T-cell (primary cell): ENCODE measurements at regions not wholly inside any gene's neighbourhood (a gene's known extent, or its start where the extent isn't known, plus 50 kb on each side); places are given as distances from the start of the nearest gene placed in this dataset.

Experiments
- ATAC-seq, 4 experiments: fragments of 200-7000 bp in 3 of 4; fragments of 150-1000 bp in 1 of 4; cut with Tn5 transposase; replicated peaks in 1 of 4; 1 replicate in 3 of 4; 2 replicates in 1 of 4; pipeline ENCODE4 v1.10.0; 2021; ENCODE audit warnings: moderate library complexity in 3 of 4, mild to moderate bottlenecking in 2 of 4, moderate number of reproducible peaks in 1 of 4
- CTCF ChIA-PET, 2 donors: fragments of 300-600 bp; sonication (Branson Sonifier 250); formaldehyde crosslinking; loops; one replicate each; lab custom pipeline; 2022; ENCODE audit warnings: antibody characterized with exemption in 2 of 2; lab: Charles Lee
- POLR2A ChIA-PET, 2 donors: fragments of 300-600 bp; sonication (Branson Sonifier 250); formaldehyde crosslinking; loops; one replicate each; lab custom pipeline; 2022; ENCODE audit warnings: antibody characterized with exemption in 2 of 2; lab: Charles Lee
- DNase-seq, 35 experiments: peaks; one replicate each; pipeline versions ENCODE4 v3.0.0 to v3.0.0-alpha.2; 2013 to 2023
- H3K27ac ChIP-seq: one replicate; pipeline ENCODE4 v1.5.1; 2013; ENCODE audit warnings: low read length
- H3K27me3 ChIP-seq, 2 experiments: replicated peaks in 1 of 2; 1 replicate in 1 of 2; 2 replicates in 1 of 2; pipeline versions ENCODE4 v1.6.1 to v1.7.0; 2013; ENCODE audit warnings: low read length in 1 of 2, mixed read lengths in 1 of 2; ENCODE audit not compliant: control insufficient read depth in 2 of 2, insufficient read depth in 2 of 2; ENCODE audit errors: extremely low read depth in 1 of 2
- H3K36me3 ChIP-seq, 2 donors: 1 replicate in 1 of 2; 2 replicates in 1 of 2; pipeline versions ENCODE4 v1.6.1 to v1.7.0; 2013; ENCODE audit warnings: low read length in 1 of 2; ENCODE audit not compliant: control insufficient read depth in 2 of 2, insufficient read depth in 1 of 2; ENCODE audit errors: extremely low read depth in 1 of 2
- H3K4me1 ChIP-seq, 2 experiments: 1 replicate in 1 of 2; 2 replicates in 1 of 2; pipeline versions ENCODE4 v1.6.1 to v1.7.0; 2013; ENCODE audit warnings: low read length in 2 of 2, mixed read lengths in 1 of 2; ENCODE audit not compliant: insufficient read depth in 2 of 2, control insufficient read depth in 1 of 2; ENCODE audit errors: extremely low read depth in 1 of 2
- H3K4me3 ChIP-seq, 2 donors: 1 replicate in 1 of 2; 2 replicates in 1 of 2; pipeline versions ENCODE4 v1.5.1 to v1.7.0; 2013; ENCODE audit warnings: mild to moderate bottlenecking in 2 of 2, low read length in 1 of 2, moderate library complexity in 1 of 2; ENCODE audit not compliant: control insufficient read depth in 1 of 2; ENCODE audit errors: extremely low read depth in 1 of 2
- H3K9me3 ChIP-seq: 2 replicates; pipeline ENCODE4 v1.7.0; 2013
- H3K27ac Mint-ChIP-seq, 2 donors: one replicate each; pipeline ENCODE4 v1.8.0; 2020 to 2021; ENCODE audit warnings: mild to moderate bottlenecking in 2 of 2, mixed read lengths in 2 of 2
- H3K27me3 Mint-ChIP-seq, 2 donors: one replicate each; pipeline ENCODE4 v1.8.0; 2021 to 2022; ENCODE audit warnings: mixed read lengths in 2 of 2
- H3K36me3 Mint-ChIP-seq: one replicate; pipeline ENCODE4 v1.8.0; 2021; ENCODE audit warnings: mixed read lengths
- H3K4me1 Mint-ChIP-seq, 3 donors: one replicate each; pipeline ENCODE4 v1.8.0; 2020 to 2022; ENCODE audit warnings: mixed read lengths in 3 of 3, mild to moderate bottlenecking in 1 of 3
- H3K4me3 Mint-ChIP-seq, 3 donors: one replicate each; pipeline ENCODE4 v1.8.0; 2020 to 2022; ENCODE audit warnings: mild to moderate bottlenecking in 3 of 3, mixed read lengths in 3 of 3, moderate library complexity in 3 of 3
- H3K9me3 Mint-ChIP-seq, 3 donors: one replicate each; pipeline ENCODE4 v1.8.0; 2020 to 2022; ENCODE audit warnings: mixed read lengths in 3 of 3
- WGBS: methylation state at CpG from one replicate; pipeline ENCODE4 v1.1.5; 2013; ENCODE audit warnings: missing lambda C conversion rate; ENCODE audit not compliant: insufficient coverage; 5-methylcytosine and 5-hydroxymethylcytosine counted together

GRCh38 chr3:41103200-41103599 lies 96.1 kb upstream of the CTNNB1 start:
- POLR2A ChIA-PET: no interaction called here
- no peak for ATAC-seq
- H3K9me3 Mint-ChIP-seq: peaks cover 0 to 4% (median 0%) of the 10 kb centered on the region in 3 donors
- H3K4me3 Mint-ChIP-seq: no peak overlapping the region
- WGBS: 100% methylated on average over 1 of the region's 2 CpGs
- Histone ChIP-seq H3K9me3 (no peaks in the 10 kb centered on the region), H3K36me3 (no peaks in the 10 kb centered on the region), H3K27ac (no peak overlapping the region), H3K27me3 (no peaks in the 10 kb centered on the region), H3K4me3 (no peak overlapping the region), H3K4me1 (no peaks in the 10 kb centered on the region)
- H3K4me1 Mint-ChIP-seq: peaks cover 0 to 2% (median 0%) of the 10 kb centered on the region in 3 donors
- H3K27me3 Mint-ChIP-seq: peaks cover 2 to 3% of the 10 kb centered on the region in 2 donors
- CTCF ChIA-PET: no interaction called here
- no peak for DNase-seq
- no peak overlapping the region for H3K27ac Mint-ChIP-seq
- H3K36me3 Mint-ChIP-seq: no peaks in the 10 kb centered on the region

DNA sequence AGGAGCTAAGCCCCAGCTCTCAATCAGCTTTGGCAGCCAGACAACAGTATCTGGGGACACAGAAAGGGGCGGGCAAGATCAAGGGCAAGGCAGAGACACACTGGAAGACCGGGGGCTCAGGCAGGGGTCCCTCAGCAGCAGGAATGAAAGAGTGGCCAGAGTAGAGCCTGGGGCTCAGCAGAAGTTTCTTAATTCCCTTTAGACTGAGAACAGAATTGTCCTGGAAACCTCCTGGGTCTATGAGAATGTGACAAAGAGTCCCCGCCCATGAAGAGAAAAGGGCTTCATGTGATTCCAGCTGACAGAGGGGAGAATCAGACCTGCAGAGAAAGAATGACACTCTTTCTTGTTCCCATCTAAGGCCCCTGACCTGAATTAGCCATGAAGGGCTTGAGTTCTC lies 95.2 kb upstream of the CTNNB1 start:
- Mint-ChIP-seq H3K36me3 (no peaks in the 10 kb centered on the region), H3K27ac (no peak overlapping the region), H3K4me3 (no peak overlapping the region), H3K4me1 (peaks cover 0 to 2% (median 0%) of the 10 kb centered on the region in 3 donors), H3K27me3 (peaks cover 0 to 2% of the 10 kb centered on the region in 2 donors), H3K9me3 (no peaks in the 10 kb centered on the region)
- Histone ChIP-seq H3K9me3 (no peaks in the 10 kb centered on the region), H3K4me1 (no peaks in the 10 kb centered on the region), H3K27me3 (no peaks in the 10 kb centered on the region), H3K27ac (no peak overlapping the region), H3K4me3 (no peak overlapping the region), H3K36me3 (no peaks in the 10 kb centered on the region)
- no peak for DNase-seq
- POLR2A ChIA-PET: no interaction called here
- WGBS: 71% methylated on average over 1 of the region's 3 CpGs
- no peak for ATAC-seq
- CTCF ChIA-PET: no interaction called here

DNA sequence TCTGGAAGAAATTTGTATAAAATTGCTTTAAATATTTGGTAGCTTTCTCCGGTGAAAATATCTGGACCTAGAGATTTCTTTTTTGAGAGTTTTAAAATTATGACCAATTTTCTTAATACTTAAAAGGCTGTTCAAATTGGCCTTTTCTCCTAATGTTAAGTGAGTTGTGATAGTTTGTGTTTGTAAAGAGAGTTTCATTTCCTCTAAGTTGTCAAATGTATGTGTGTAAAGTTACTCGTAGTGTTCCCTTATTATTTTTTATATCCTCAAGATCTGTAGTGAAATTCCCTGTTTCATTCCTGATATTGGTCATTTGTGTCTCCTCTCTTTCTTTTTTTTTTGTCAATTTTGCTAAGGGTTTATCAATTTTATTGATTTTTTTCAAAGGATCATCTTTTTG lies 92.6 kb upstream of the CTNNB1 start:
- peaks cover 0 to 2% (median 0%) of the 10 kb centered on the region in 3 donors for H3K4me1 Mint-ChIP-seq
- WGBS: no CpG with 5 or more reads among the region's 2 CpGs
- H3K27ac Mint-ChIP-seq: no peak overlapping the region
- no peaks in the 10 kb centered on the region for H3K4me1 ChIP-seq
- ATAC-seq (no peak), DNase-seq (no peak)
- no peaks in the 10 kb centered on the region for H3K9me3 ChIP-seq
- no peaks in the 10 kb centered on the region for H3K9me3 Mint-ChIP-seq
- ChIA-PET CTCF (no interaction called here), POLR2A (no interaction called here)
- H3K4me3 ChIP-seq: no peak overlapping the region
- no peaks in the 10 kb centered on the region for H3K36me3 Mint-ChIP-seq
- H3K27me3 ChIP-seq: peaks cover 0 to 5% of the 10 kb centered on the region in 2 experiments
- H3K36me3 ChIP-seq: no peaks in the 10 kb centered on the region
- H3K4me3 Mint-ChIP-seq: no peak overlapping the region
- H3K27ac ChIP-seq: no peak overlapping the region
- H3K27me3 Mint-ChIP-seq: peaks cover 0 to 2% of the 10 kb centered on the region in 2 donors

GRCh38 chr3:41111011-41111410 lies 88.3 kb upstream of the CTNNB1 start:
- Histone ChIP-seq H3K4me1 (no peaks in the 10 kb centered on the region), H3K27me3 (peaks cover 0 to 5% of the 10 kb centered on the region in 2 experiments), H3K27ac (no peak overlapping the region), H3K4me3 (no peak overlapping the region), H3K9me3 (no peaks in the 10 kb centered on the region), H3K36me3 (no peaks in the 10 kb centered on the region)
- H3K27me3 Mint-ChIP-seq: peaks cover 0 to 2% of the 10 kb centered on the region in 2 donors
- H3K9me3 Mint-ChIP-seq: no peaks in the 10 kb centered on the region
- peaks cover 0 to 2% (median 0%) of the 10 kb centered on the region in 3 donors for H3K4me1 Mint-ChIP-seq
- no CpG with 5 or more reads among the region's 2 CpGs for WGBS
- DNase-seq (no peak), ATAC-seq (no peak)
- no peaks in the 10 kb centered on the region for H3K36me3 Mint-ChIP-seq
- ChIA-PET POLR2A (interaction anchor here in 1 of 2 donors (0.6 kb wide), 1 partner anchor 104 kb away, joined by 3 read pairs; no protein-coding TSS in a partner anchor), CTCF (interaction anchor here in 1 of 2 donors (0.9 kb wide), 1 partner anchor 8 kb away, joined by 3 read pairs; no protein-coding TSS in a partner anchor)
- no peak overlapping the region for H3K27ac Mint-ChIP-seq
- H3K4me3 Mint-ChIP-seq: no peak overlapping the region

GRCh38 chr3:41112466-41112865 lies 86.8 kb upstream of the CTNNB1 start:
- WGBS: 100% methylated on average over 1 of the region's 2 CpGs
- H3K9me3 Mint-ChIP-seq: no peaks in the 10 kb centered on the region
- no peaks in the 10 kb centered on the region for H3K36me3 ChIP-seq
- H3K27ac ChIP-seq: no peak overlapping the region
- no peak overlapping the region for H3K27ac Mint-ChIP-seq
- DNase-seq (no peak), ATAC-seq (no peak)
- H3K27me3 Mint-ChIP-seq: no peaks in the 10 kb centered on the region
- no peak overlapping the region for H3K4me3 Mint-ChIP-seq
- H3K4me1 Mint-ChIP-seq: peaks cover 13% of the 10 kb centered on the region in 3 donors
- no peak overlapping the region for H3K4me3 ChIP-seq
- CTCF ChIA-PET: no interaction called here
- peaks cover 0 to 8% of the 10 kb centered on the region in 2 experiments for H3K4me1 ChIP-seq
- POLR2A ChIA-PET: no interaction called here
- H3K9me3 ChIP-seq: no peaks in the 10 kb centered on the region
- H3K36me3 Mint-ChIP-seq: no peaks in the 10 kb centered on the region
- peaks cover 0 to 5% of the 10 kb centered on the region in 2 experiments for H3K27me3 ChIP-seq

DNA sequence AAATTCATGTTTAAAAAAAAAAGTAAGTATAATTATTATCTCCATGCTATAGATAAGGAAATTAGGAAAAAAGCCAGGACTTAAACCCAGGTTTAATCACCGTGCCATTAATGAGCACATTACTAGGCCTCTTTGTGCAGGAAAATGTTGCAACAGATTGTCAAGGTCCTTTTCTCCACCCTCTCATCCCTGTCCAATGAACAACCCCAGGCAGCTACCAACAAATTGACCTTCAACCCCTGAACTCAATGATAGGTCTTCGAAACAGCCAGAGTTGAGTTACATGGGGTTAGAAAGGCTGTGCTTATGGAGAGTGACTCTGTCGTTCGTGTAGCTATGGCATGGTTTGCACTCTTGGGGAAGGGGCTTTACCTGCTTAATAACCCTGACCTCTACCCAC lies 84.2 kb upstream of the CTNNB1 start:
- Mint-ChIP-seq H3K27ac (no peak overlapping the region), H3K9me3 (no peaks in the 10 kb centered on the region), H3K36me3 (no peaks in the 10 kb centered on the region), H3K4me1 (peaks cover 34 to 38% (median 35%) of the 10 kb centered on the region in 3 donors), H3K4me3 (no peak overlapping the region), H3K27me3 (no peaks in the 10 kb centered on the region)
- Histone ChIP-seq H3K27me3 (peaks cover 0 to 3% of the 10 kb centered on the region in 2 experiments), H3K27ac (no peak overlapping the region), H3K4me3 (no peak overlapping the region), H3K9me3 (no peaks in the 10 kb centered on the region), H3K4me1 (peaks cover 10 to 24% of the 10 kb centered on the region in 2 experiments), H3K36me3 (no peaks in the 10 kb centered on the region)
- CTCF ChIA-PET: no interaction called here
- WGBS: no CpG with 5 or more reads among the region's 4 CpGs
- ATAC-seq (no peak), DNase-seq (no peak)
- POLR2A ChIA-PET: no interaction called here

GRCh38 chr3:41116851-41117250 lies 82.5 kb upstream of the CTNNB1 start:
- H3K36me3 Mint-ChIP-seq: no peaks in the 10 kb centered on the region
- Histone ChIP-seq H3K4me1 (peaks cover 10 to 24% of the 10 kb centered on the region in 2 experiments), H3K9me3 (no peaks in the 10 kb centered on the region), H3K27me3 (no peaks in the 10 kb centered on the region), H3K36me3 (no peaks in the 10 kb centered on the region), H3K4me3 (no peak overlapping the region), H3K27ac (peak overlapping the region; percentile 87)
- no peaks in the 10 kb centered on the region for H3K9me3 Mint-ChIP-seq
- H3K4me3 Mint-ChIP-seq: peak overlapping the region in 1 of 3 donors; percentile 70
- WGBS: 92% methylated on average over 5 of the region's 8 CpGs
- H3K27me3 Mint-ChIP-seq: no peaks in the 10 kb centered on the region
- H3K27ac Mint-ChIP-seq: peak overlapping the region; percentile 92 to 93
- peaks cover 35 to 40% (median 37%) of the 10 kb centered on the region in 3 donors for H3K4me1 Mint-ChIP-seq
- POLR2A ChIA-PET: no interaction called here
- CTCF ChIA-PET: no interaction called here
- DNase-seq (peak in 1 of 35 experiments; percentile 4), ATAC-seq (no peak)
